ENCODE measurements at regions not wholly inside any gene's neighbourhood (a gene's known extent, or its start where the extent isn't known, plus 50 kb on each side); places are given as distances from the start of the nearest gene placed in this dataset.

GRCh38 chr9:129442803-129443511, 177.9 kb downstream of the C9orf50 start:
- intact Hi-C loops (cut with DNase I; ENCODE audit: low total_unique reads) = no loop called here
- in situ Hi-C loops (cut with MboI; ENCODE audit: low sequenced_read_pairs in 4 of 4) = no loop called here
- Histone ChIP-seq H3K4me1 (peaks cover 2% of the 10 kb centered on the region in 2 donors), H3K4me3 (no peak overlapping the region), H3K27ac (no peak overlapping the region), H3K9me3 (no peaks in the 10 kb centered on the region), H3K27me3 (peaks cover 6 to 13% (median 7%) of the 10 kb centered on the region in 3 donors), H3K36me3 (no peaks in the 10 kb centered on the region)
- DNase-seq = no peak
- no peak for TF ChIP-seq POLR2A (IDR thresholded peaks at IDR 0.05)
- no peak for ATAC-seq

GRCh38 chr9:129441852-129442251, 179.0 kb downstream of the C9orf50 start:
- intact Hi-C loops (cut with DNase I; ENCODE audit: low total_unique reads) = no loop called here
- DNase-seq = no peak

GRCh38 chr9:129440435-129441186, 180.3 kb downstream of the C9orf50 start:
- ATAC-seq (no peak), DNase-seq (no peak)
- Histone ChIP-seq H3K36me3 (no peaks in the 10 kb centered on the region), H3K27ac (no peak overlapping the region), H3K4me1 (peaks cover 10% of the 10 kb centered on the region in 2 donors), H3K4me3 (no peak overlapping the region), H3K9me3 (no peaks in the 10 kb centered on the region), H3K27me3 (peaks cover 15 to 27% (median 15%) of the 10 kb centered on the region in 3 donors)
- TF ChIP-seq POLR2A (IDR thresholded peaks at IDR 0.05) (no peak), CTCF (IDR thresholded peaks at IDR 0.05 in 4 of 5, conservative IDR thresholded peaks at IDR 0.05 in 1 of 5) (no peak)
- in situ Hi-C loops (cut with MboI; ENCODE audit: low sequenced_read_pairs in 4 of 4) (no loop called here), intact Hi-C loops (cut with DNase I; ENCODE audit: low total_unique reads) (no loop called here)

More at GRCh38 chr9:129441852-129442251, 179.0 kb downstream of the C9orf50 start:
- Histone ChIP-seq H3K9me3 (no peaks in the 10 kb centered on the region), H3K27ac (no peak overlapping the region), H3K4me1 (peaks cover 10% of the 10 kb centered on the region in 2 donors), H3K4me3 (no peak overlapping the region), H3K36me3 (no peaks in the 10 kb centered on the region), H3K27me3 (peaks cover 15 to 20% (median 15%) of the 10 kb centered on the region in 3 donors)
- in situ Hi-C loops (cut with MboI; ENCODE audit: low sequenced_read_pairs in 4 of 4) = no loop called here
- TF ChIP-seq CTCF (IDR thresholded peaks at IDR 0.05 in 4 of 5, conservative IDR thresholded peaks at IDR 0.05 in 1 of 5) = no peak
- TF ChIP-seq POLR2A (IDR thresholded peaks at IDR 0.05) = no peak
- no peak for ATAC-seq

GRCh38 chr9:129439242-129439641, 181.7 kb downstream of the C9orf50 start:
- Histone ChIP-seq H3K9me3 (no peaks in the 10 kb centered on the region), H3K4me3 (no peak overlapping the region), H3K27me3 (peaks cover 15 to 27% (median 15%) of the 10 kb centered on the region in 3 donors), H3K4me1 (peaks cover 10% of the 10 kb centered on the region in 2 donors), H3K27ac (no peak overlapping the region), H3K36me3 (no peaks in the 10 kb centered on the region)
- in situ Hi-C loops (cut with MboI; ENCODE audit: low sequenced_read_pairs in 4 of 4) = no loop called here
- no peak for TF ChIP-seq POLR2A (IDR thresholded peaks at IDR 0.05)
- DNase-seq (no peak), ATAC-seq (no peak)
- intact Hi-C loops (cut with DNase I; ENCODE audit: low total_unique reads) = no loop called here

- intact Hi-C loops (cut with DNase I; ENCODE audit: low total_unique reads) (no loop called here), in situ Hi-C loops (cut with MboI; ENCODE audit: low sequenced_read_pairs in 4 of 4) (no loop called here)
- peak overlapping the region; percentile 51 to 71 (median 60) for H3K4me3 ChIP-seq
- TF ChIP-seq POLR2A (IDR thresholded peaks at IDR 0.05) (no peak), CTCF (IDR thresholded peaks at IDR 0.05 in 4 of 5, conservative IDR thresholded peaks at IDR 0.05 in 1 of 5) (peak in 1 of 5 experiments; percentile 15)
- H3K9me3 ChIP-seq = no peaks in the 10 kb centered on the region
- H3K27ac ChIP-seq = peak overlapping the region in 1 of 4 donors; percentile 40
- H3K27me3 ChIP-seq = peaks cover 15 to 27% (median 15%) of the 10 kb centered on the region in 3 donors
- DNase-seq (no peak), ATAC-seq (peak in 1 of 2 donors; percentile 16)
- peaks cover 10% of the 10 kb centered on the region in 2 donors for H3K4me1 ChIP-seq
- no peaks in the 10 kb centered on the region for H3K36me3 ChIP-seq
Observed at GRCh38 chr9:129437626-129438323, 183.1 kb downstream of the C9orf50 start.
